Chondrocyte (in vitro differentiated cells): ENCODE measurements at regions not wholly inside any gene's neighbourhood (a gene's known extent, or its start where the extent isn't known, plus 50 kb on each side); places are given as distances from the start of the nearest gene placed in this dataset.

ENCODE experiments used
- DNase-seq: peaks from one replicate; pipeline ENCODE4 v3.0.0; 2021; ENCODE audit warnings: mixed read lengths, low spot score
- H3K27ac Mint-ChIP-seq: one replicate; pipeline ENCODE4 v1.8.0; 2021; ENCODE audit warnings: mild to moderate bottlenecking, moderate library complexity, mixed read lengths; ENCODE audit not compliant: unreplicated experiment
- H3K27me3 Mint-ChIP-seq: 2 replicates; pipeline ENCODE4 v1.8.0; 2021; ENCODE audit warnings: low read depth, mixed read lengths
- H3K36me3 Mint-ChIP-seq: 2 replicates; pipeline ENCODE4 v1.8.0; 2021; ENCODE audit warnings: low read depth, mixed read lengths
- H3K4me1 Mint-ChIP-seq: 2 replicates; pipeline ENCODE4 v1.8.0; 2021; ENCODE audit warnings: low read depth, mild to moderate bottlenecking, mixed read lengths
- H3K4me3 Mint-ChIP-seq: one replicate; pipeline ENCODE4 v1.8.0; 2021; ENCODE audit warnings: mild to moderate bottlenecking, moderate library complexity, mixed read lengths; ENCODE audit not compliant: unreplicated experiment
- H3K9me3 Mint-ChIP-seq: 2 replicates; pipeline ENCODE4 v1.8.0; 2021; ENCODE audit warnings: low read depth, mixed read lengths
- TF ChIP-seq, protein P1 (sequence below): fragments of 200-600 bp; sonication (generic); IDR thresholded peaks from 2 replicates; pipeline ENCODE4 v1.5.0; 2021; ENCODE audit warnings: antibody characterized with exemption, mild to moderate bottlenecking, moderate library complexity

- no peak for DNase-seq
- TF ChIP-seq, protein P1, sequence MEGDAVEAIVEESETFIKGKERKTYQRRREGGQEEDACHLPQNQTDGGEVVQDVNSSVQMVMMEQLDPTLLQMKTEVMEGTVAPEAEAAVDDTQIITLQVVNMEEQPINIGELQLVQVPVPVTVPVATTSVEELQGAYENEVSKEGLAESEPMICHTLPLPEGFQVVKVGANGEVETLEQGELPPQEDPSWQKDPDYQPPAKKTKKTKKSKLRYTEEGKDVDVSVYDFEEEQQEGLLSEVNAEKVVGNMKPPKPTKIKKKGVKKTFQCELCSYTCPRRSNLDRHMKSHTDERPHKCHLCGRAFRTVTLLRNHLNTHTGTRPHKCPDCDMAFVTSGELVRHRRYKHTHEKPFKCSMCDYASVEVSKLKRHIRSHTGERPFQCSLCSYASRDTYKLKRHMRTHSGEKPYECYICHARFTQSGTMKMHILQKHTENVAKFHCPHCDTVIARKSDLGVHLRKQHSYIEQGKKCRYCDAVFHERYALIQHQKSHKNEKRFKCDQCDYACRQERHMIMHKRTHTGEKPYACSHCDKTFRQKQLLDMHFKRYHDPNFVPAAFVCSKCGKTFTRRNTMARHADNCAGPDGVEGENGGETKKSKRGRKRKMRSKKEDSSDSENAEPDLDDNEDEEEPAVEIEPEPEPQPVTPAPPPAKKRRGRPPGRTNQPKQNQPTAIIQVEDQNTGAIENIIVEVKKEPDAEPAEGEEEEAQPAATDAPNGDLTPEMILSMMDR = no peak
- Mint-ChIP-seq H3K4me3 (no peak overlapping the region), H3K9me3 (no peaks in the 10 kb centered on the region), H3K27me3 (no peaks in the 10 kb centered on the region), H3K27ac (no peak overlapping the region), H3K4me1 (peaks cover 38% of the 10 kb centered on the region), H3K36me3 (no peaks in the 10 kb centered on the region)
Measured at GRCh38 chr1:234715252-234716014, 105.5 kb upstream of the IRF2BP2 start.

GRCh38 chr1:234713859-234714258 lies 103.9 kb upstream of the IRF2BP2 start:
- no peak for DNase-seq
- TF ChIP-seq, protein P1 = no peak
- no peaks in the 10 kb centered on the region for H3K27me3 Mint-ChIP-seq
- no peak overlapping the region for H3K27ac Mint-ChIP-seq
- H3K36me3 Mint-ChIP-seq = no peaks in the 10 kb centered on the region
- H3K9me3 Mint-ChIP-seq = no peaks in the 10 kb centered on the region
- H3K4me3 Mint-ChIP-seq = no peak overlapping the region
- H3K4me1 Mint-ChIP-seq = peaks cover 23% of the 10 kb centered on the region

GRCh38 chr1:234713440-234713839 lies 103.5 kb upstream of the IRF2BP2 start:
- no peaks in the 10 kb centered on the region for H3K27me3 Mint-ChIP-seq
- H3K9me3 Mint-ChIP-seq = no peaks in the 10 kb centered on the region
- no peaks in the 10 kb centered on the region for H3K36me3 Mint-ChIP-seq
- H3K4me1 Mint-ChIP-seq = peaks cover 19% of the 10 kb centered on the region
- no peak for DNase-seq
- no peak overlapping the region for H3K4me3 Mint-ChIP-seq
- no peak overlapping the region for H3K27ac Mint-ChIP-seq
- TF ChIP-seq, protein P1 = no peak

GRCh38 chr1:234712891-234713305 lies 102.9 kb upstream of the IRF2BP2 start:
- H3K27ac Mint-ChIP-seq = no peak overlapping the region
- peaks cover 14% of the 10 kb centered on the region for H3K4me1 Mint-ChIP-seq
- H3K36me3 Mint-ChIP-seq = no peaks in the 10 kb centered on the region
- H3K27me3 Mint-ChIP-seq = no peaks in the 10 kb centered on the region
- no peak overlapping the region for H3K4me3 Mint-ChIP-seq
- no peaks in the 10 kb centered on the region for H3K9me3 Mint-ChIP-seq
- DNase-seq = no peak
- TF ChIP-seq, protein P1 = no peak

GRCh38 chr1:234710936-234711724 lies 101.2 kb upstream of the IRF2BP2 start:
- Mint-ChIP-seq H3K27ac (no peak overlapping the region), H3K27me3 (no peaks in the 10 kb centered on the region), H3K36me3 (no peaks in the 10 kb centered on the region), H3K4me1 (peaks cover 18% of the 10 kb centered on the region), H3K4me3 (no peak overlapping the region), H3K9me3 (no peaks in the 10 kb centered on the region)
- TF ChIP-seq, protein P1 = no peak
- DNase-seq = no peak
